Mesothelial cell of epicardium (in vitro differentiated cells): ENCODE measurements at regions not wholly inside any gene's neighbourhood (a gene's known extent, or its start where the extent isn't known, plus 50 kb on each side); places are given as distances from the start of the nearest gene placed in this dataset.

Experiments used
- DNase-seq, 2 experiments: peaks; one replicate each; pipeline ENCODE4 v3.0.0; 2021; ENCODE audit warnings: low spot score in 2 of 2; ENCODE audit not compliant: unreplicated experiment in 2 of 2
- H3K27ac Mint-ChIP-seq: 2 replicates; pipeline ENCODE4 v1.8.0; 2021; ENCODE audit warnings: mixed read lengths
- H3K27me3 Mint-ChIP-seq: 2 replicates; pipeline ENCODE4 v1.8.0; 2021; ENCODE audit warnings: low read depth, mixed read lengths
- H3K36me3 Mint-ChIP-seq: 2 replicates; pipeline ENCODE4 v1.8.0; 2021; ENCODE audit warnings: mixed read lengths
- H3K4me1 Mint-ChIP-seq: 2 replicates; pipeline ENCODE4 v1.8.0; 2021; ENCODE audit warnings: mixed read lengths
- H3K4me3 Mint-ChIP-seq: 2 replicates; pipeline ENCODE4 v1.8.0; 2021; ENCODE audit warnings: mild to moderate bottlenecking, moderate library complexity, mixed read lengths
- H3K9me3 Mint-ChIP-seq: 2 replicates; pipeline ENCODE4 v1.8.0; 2021; ENCODE audit warnings: mixed read lengths
- TF ChIP-seq, protein P1 (sequence below): fragments of 200-600 bp; sonication (generic); IDR thresholded peaks from one replicate; pipeline ENCODE4 v1.5.0; 2021; ENCODE audit warnings: antibody characterized with exemption; ENCODE audit not compliant: unreplicated experiment

DNA sequence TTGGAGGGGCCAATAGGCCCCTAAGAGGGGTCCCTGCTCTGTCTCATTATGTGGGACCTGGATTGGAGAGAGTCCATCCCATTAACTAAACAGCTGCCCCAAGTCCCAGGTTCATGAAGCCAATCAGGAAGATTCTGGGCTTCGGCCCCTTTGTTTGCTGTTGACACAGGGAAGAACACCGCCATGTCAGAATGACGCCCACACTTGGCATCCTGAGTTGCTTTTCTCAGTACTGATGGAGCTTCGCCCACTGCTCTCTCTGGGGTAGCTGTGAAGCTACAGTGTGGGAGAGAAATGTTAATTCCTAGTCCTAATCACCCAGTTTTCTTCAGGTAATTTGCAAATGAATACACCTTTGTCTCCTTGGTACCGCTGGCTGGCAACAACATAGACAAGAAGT is 264.7 kb downstream of the GLRX3 start:
- Mint-ChIP-seq H3K4me3 (no peak overlapping the region), H3K4me1 (no peaks in the 10 kb centered on the region), H3K27ac (no peak overlapping the region), H3K36me3 (no peaks in the 10 kb centered on the region), H3K9me3 (peaks cover 27% of the 10 kb centered on the region), H3K27me3 (peaks cover 14% of the 10 kb centered on the region)
- DNase-seq, result no peak
- TF ChIP-seq, protein P1, sequence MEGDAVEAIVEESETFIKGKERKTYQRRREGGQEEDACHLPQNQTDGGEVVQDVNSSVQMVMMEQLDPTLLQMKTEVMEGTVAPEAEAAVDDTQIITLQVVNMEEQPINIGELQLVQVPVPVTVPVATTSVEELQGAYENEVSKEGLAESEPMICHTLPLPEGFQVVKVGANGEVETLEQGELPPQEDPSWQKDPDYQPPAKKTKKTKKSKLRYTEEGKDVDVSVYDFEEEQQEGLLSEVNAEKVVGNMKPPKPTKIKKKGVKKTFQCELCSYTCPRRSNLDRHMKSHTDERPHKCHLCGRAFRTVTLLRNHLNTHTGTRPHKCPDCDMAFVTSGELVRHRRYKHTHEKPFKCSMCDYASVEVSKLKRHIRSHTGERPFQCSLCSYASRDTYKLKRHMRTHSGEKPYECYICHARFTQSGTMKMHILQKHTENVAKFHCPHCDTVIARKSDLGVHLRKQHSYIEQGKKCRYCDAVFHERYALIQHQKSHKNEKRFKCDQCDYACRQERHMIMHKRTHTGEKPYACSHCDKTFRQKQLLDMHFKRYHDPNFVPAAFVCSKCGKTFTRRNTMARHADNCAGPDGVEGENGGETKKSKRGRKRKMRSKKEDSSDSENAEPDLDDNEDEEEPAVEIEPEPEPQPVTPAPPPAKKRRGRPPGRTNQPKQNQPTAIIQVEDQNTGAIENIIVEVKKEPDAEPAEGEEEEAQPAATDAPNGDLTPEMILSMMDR, result no peak

DNA sequence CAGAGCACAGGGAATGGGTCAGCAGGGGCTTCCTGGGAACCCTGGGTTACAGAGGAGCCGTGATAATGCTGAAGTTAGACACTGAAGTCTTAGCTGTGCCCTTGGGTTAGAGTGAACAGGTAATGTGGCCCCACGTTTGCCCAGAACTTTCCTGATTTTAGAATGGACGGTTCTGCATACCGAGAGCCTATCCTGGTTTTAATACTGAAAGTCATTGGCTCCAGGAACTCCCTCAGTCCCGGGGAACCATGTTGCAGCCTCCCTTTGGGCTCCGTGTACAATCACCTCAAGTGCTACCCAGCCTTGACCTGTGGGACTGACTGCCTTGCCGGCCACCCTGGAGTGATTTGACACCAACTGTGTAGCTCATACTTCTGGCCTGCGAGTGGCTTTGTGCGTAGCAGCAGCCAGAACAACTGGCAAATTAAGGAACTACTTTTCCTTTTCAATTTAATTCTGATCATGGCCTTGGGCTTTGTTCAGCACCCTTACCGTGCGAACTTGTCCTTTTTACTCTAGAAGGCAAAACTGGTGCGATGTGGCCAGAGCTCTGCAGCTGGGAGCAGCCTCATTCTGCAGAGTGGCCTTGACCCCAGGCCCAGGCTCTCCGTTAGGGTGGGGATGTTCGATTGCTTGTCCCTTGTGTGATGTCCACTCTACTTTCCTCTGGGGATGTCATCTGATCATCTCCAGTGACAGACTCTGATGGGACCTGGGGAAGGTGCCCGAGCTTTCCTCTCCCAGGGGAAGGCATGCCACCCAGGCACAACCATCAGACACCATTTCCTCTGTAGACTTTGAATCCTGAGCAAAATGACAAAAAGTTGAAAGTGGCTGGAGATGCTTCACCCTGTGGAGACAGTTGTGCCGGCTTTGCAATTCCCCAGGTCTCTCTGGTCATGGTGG is 265.9 kb downstream of the GLRX3 start:
- H3K4me3 Mint-ChIP-seq, result no peak overlapping the region
- peaks cover 19% of the 10 kb centered on the region for H3K9me3 Mint-ChIP-seq
- no peak overlapping the region for H3K27ac Mint-ChIP-seq
- no peaks in the 10 kb centered on the region for H3K36me3 Mint-ChIP-seq
- TF ChIP-seq, protein P1, result no peak
- peaks cover 14% of the 10 kb centered on the region for H3K27me3 Mint-ChIP-seq
- no peaks in the 10 kb centered on the region for H3K4me1 Mint-ChIP-seq
- DNase-seq, result no peak

GRCh38 chr10:130403153-130404075 is 267.2 kb downstream of the GLRX3 start:
- Mint-ChIP-seq H3K4me1 (no peaks in the 10 kb centered on the region), H3K4me3 (no peak overlapping the region), H3K27me3 (peaks cover 14% of the 10 kb centered on the region), H3K9me3 (peaks cover 12% of the 10 kb centered on the region), H3K36me3 (no peaks in the 10 kb centered on the region), H3K27ac (no peak overlapping the region)
- TF ChIP-seq, protein P1, result no peak
- no peak for DNase-seq

DNA sequence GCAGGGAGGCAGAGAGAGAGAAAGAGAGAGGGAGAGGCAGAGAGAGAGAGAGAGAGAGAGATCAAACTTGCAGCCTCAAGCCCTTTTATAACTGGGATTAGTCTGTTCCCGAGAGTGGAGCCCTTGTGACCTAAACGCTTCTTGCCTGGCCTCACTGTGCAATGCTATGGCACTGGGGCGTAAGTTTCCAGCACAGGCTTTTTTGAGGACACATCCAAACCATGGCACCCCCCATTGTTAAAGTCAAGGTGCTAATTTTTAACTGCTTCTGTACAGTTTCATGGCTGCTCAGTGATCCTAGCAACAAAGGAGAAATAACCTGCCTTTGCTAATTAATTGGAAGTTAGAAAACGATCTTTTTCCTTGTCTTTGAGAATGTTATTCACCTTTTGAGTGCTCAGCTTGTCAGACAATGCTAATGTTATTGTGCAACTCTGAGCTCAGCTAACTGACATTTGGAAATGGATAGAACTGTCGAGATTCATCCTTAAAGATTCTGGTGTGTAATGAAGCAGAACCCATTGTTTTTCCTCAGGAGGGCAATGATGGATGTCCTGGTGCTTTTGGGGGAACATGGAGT is 268.4 kb downstream of the GLRX3 start:
- peaks cover 2% of the 10 kb centered on the region for H3K9me3 Mint-ChIP-seq
- H3K36me3 Mint-ChIP-seq, result no peaks in the 10 kb centered on the region
- DNase-seq, result no peak
- H3K27me3 Mint-ChIP-seq, result peaks cover 20% of the 10 kb centered on the region
- TF ChIP-seq, protein P1, result no peak
- no peak overlapping the region for H3K27ac Mint-ChIP-seq
- no peak overlapping the region for H3K4me3 Mint-ChIP-seq
- no peaks in the 10 kb centered on the region for H3K4me1 Mint-ChIP-seq

DNA sequence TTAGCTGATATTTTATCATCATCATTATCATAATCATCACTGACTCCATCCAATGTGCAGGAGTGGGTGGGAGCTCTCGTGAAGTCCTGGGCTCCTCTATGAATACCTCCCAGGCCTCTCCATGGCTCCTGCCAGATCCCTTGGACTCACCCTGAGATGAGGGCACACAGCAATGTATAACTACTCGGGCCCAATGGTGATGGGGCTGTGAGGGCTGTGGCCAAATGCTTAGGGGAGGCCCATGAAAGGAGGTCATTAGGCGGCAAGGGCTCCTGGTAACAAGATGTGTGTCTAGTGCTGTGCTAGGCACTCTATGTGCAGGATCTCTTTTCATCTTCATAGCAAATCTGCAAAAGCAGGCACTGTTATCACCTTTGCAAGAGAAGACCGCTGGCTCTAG is 270.9 kb downstream of the GLRX3 start:
- TF ChIP-seq, protein P1, result no peak
- H3K4me1 Mint-ChIP-seq, result no peaks in the 10 kb centered on the region
- DNase-seq, result no peak

More for the DNA sequence above, 270.9 kb downstream of the GLRX3 start:
- no peak overlapping the region for H3K4me3 Mint-ChIP-seq
- no peak overlapping the region for H3K27ac Mint-ChIP-seq
- peaks cover 35% of the 10 kb centered on the region for H3K27me3 Mint-ChIP-seq
- H3K9me3 Mint-ChIP-seq, result no peaks in the 10 kb centered on the region
- no peaks in the 10 kb centered on the region for H3K36me3 Mint-ChIP-seq
